NCI-H82 treated with DMSO at 0.1 percent for 48 hours (cell line): ENCODE measurements at regions not wholly inside any gene's neighbourhood (a gene's known extent, or its start where the extent isn't known, plus 50 kb on each side); places are given as distances from the start of the nearest gene placed in this dataset.
"Not testable (repeated sequence)": the region's sequence is repeated elsewhere in the genome, so short reads cannot be mapped to it uniquely, and the experiment has no call there.

Experiments
- DNase-seq: peaks from one replicate; lab custom pipeline; 2025; ENCODE audit not compliant: unreplicated experiment; lab: John Stamatoyannopoulos, UW

- peak; percentile 53 for DNase-seq
Measured at GRCh38 chr14:37889087-37889486, 293.7 kb downstream of the TTC6 start.

DNA sequence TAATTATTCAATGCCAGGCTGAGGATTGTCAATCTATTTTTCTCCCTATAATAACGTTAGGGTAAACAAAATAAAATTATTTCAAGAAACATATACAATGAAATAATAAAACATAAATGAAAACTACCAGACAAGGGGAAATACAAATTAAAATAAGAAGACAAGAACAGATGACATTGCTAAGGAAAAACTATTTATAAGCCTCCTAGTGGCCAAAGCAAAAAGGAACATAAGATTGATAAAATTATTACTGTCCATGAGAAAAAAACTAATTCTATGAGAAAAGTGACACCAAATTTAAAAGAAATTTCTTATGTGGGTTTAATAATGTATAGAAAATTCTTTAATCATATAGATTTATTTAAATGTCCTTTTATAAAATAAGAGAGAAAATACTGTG lies 294.7 kb downstream of the TTC6 start:
- no peak for DNase-seq

DNA sequence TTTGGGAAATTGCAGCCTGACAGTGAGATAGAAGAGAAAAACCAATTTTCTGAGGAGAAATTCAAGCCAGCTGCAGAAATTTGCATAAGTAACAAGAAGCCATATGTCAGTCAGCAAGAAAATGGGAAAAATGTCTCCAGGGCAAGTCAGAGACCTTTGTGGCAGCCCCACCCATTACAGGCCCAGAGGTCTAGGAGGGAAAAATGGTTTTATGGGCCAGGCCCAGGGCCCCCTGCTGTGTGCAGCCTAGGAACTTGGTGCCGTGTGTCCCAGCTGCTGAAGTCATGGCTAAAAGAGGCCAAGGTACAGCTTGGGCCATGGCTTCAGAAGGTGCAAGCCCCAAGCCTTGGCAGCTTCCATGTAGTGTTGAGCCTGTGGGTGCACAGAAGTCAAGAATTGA lies 296.1 kb downstream of the TTC6 start:
- not testable (repeated sequence) for DNase-seq

GRCh38 chr14:37894463-37894862 lies 299.0 kb downstream of the TTC6 start:
- DNase-seq, result no peak

DNA sequence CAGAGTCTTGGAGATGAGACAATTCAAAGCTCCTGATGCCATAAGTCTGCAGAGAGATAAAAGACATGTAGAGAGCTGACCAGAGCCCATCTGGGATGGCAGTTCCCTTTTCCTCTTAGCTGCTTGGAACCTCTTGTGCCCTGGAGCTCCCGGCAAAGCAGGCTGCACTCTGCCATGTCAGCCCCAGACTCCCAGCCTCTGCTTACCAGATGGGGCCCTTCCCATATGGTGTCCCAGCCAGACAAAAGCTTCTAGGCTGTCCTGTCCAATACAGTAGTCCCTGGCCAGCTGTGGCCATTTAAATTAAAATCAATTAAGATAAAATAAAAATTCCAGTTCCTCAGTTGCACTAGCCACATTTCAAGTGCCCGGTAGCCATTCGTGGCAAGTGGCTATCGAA lies 303.9 kb downstream of the TTC6 start:
- no peak for DNase-seq

DNA sequence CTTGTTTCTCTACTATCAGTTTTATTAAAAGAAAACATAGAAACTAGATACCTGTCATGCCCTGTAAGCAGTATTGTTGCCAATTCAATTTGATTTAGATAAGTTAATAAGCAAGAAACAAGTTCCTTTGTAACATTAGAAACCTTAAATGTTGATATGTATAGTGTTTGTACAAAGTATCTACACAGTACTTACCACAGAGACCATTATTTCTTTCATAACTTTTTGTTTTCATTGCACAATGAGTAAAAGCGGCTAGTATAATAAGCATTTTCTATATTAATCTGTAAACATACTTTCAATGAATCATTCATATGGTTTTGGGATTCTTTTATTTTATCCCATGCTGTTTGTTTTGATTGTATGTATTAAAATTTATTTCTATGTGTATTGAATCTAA lies 305.1 kb downstream of the TTC6 start:
- DNase-seq, result no peak

DNA sequence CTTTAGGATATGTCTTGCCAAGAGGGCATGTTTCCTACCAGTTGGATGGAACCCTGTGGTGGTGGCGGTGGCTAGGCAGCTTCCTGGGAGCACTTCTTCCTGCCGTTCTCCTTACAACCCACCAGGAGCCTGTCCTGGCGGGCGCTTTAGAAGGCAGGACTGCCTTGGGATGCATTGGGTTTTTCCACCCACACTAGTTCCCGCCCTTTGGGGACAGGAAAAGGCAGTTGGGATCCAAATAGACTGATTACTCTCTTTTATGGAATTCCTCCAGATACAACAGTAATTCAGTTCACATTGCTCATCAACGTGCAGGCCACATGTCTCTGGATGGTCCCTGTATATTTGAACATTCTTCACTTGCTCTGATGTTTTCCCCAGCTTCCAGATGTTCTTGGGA lies 305.7 kb upstream of the SSTR1 start:
- no peak for DNase-seq

DNA sequence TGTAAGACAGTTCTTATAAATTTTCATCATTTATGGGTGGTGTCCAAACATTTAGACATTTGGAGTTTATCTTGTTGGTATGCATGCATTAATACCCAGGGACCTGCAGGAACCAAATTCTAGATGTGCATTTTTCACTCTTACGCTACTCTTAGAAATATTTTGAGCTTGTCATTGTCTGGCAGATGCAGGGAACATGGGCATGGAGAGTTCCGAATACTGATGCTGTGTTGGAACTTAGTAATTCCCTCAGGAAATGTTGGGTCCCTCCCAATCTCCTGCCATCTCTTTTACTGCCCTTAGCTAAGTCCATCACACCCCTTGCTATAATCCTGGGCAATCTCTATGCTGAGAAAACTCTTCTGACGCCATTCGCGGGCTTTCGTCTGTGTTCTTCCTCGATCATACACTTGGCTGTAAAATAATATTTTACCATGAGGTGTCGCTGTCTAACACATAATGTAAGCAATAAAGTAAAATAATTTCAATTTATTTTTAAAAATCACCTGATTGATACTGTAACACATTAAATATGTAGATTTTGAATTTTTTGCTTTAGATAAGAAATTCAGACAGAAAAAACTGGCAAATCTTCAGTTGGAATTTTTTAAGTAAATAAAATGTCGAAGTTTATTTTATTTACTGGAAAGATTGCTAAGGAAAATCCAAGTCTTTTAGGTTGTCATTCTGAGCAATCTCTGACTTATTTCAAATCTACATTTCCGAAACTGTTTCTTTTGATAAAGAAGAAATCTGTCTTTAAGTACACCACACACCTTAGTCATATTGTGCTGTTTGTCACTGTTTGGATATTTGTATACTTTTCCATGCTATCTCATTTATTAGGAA lies 304.1 kb upstream of the SSTR1 start:
- no peak for DNase-seq

DNA sequence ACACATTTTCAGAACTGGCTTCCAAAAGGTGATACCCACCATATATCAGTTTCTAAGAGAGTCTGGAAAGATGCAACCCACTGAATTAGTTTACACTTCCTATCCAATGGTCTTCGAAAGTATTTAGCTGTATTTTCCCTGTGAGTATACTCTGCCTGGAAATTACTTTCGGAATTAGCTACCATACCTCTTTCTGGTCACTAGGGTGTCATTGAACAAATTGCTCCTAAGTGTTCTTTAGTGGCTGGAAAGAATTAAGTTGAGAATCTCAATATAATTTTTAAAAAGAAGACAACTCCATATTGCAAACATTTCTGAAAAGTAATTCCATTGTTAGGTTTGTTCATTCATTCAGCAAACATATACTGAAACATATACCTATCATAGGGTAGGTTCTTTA lies 283.1 kb upstream of the SSTR1 start:
- DNase-seq, result no peak

GRCh38 chr14:37932008-37932407 lies 275.7 kb upstream of the SSTR1 start:
- DNase-seq, result no peak

DNA sequence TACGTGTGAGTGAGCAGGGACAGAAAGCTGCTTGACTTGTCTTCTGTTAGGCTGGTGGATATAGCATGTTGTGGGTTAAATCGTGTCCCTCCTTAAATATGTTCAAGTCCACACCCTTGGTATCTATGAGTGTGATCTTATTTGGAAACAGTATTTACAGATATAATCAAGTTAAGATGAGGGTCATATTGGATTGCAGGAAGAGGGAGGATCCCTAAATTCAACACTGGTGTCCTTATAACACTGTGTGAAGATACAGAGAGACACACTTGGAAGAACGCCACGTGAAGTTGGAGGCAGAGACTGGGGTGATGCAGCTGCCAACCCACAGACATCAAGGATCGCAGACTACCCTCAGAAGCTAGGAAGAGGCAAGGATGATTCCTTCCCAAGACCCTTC lies 275.2 kb upstream of the SSTR1 start:
- DNase-seq, result no peak

GRCh38 chr14:37936971-37937370 lies 270.7 kb upstream of the SSTR1 start:
- no peak for DNase-seq

- DNase-seq, result no peak
Measured at GRCh38 chr14:37939442-37940028, 268.2 kb upstream of the SSTR1 start.

GRCh38 chr14:37945959-37946358 lies 261.7 kb upstream of the SSTR1 start:
- no peak for DNase-seq

GRCh38 chr14:37946819-37947218 lies 260.9 kb upstream of the SSTR1 start:
- no peak for DNase-seq

DNA sequence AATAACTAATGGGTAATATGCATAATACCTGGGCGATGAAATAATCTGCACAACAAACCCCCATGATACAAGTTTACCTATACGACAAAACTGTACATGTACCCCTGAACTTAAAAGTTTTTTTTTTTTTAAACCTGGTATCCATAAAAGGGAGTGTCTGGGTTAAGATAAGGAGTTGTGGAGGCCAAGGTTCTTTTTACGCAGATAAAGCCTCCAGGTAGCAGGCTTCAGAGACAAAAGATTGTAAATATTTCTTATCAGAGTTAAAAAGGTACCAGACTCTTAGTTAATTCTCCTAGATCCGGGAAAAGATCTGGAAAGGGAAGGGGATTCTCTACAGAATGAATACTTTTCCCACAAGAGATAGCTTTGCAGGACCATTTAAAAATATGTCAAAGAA lies 259.4 kb upstream of the SSTR1 start:
- no peak for DNase-seq

GRCh38 chr14:37968664-37969240 lies 239.0 kb upstream of the SSTR1 start:
- no peak for DNase-seq

- no peak for DNase-seq
Measured at GRCh38 chr14:37969511-37969979, 238.2 kb upstream of the SSTR1 start.

- no peak for DNase-seq
Measured at GRCh38 chr14:37970696-37971095, 237.0 kb upstream of the SSTR1 start.

DNA sequence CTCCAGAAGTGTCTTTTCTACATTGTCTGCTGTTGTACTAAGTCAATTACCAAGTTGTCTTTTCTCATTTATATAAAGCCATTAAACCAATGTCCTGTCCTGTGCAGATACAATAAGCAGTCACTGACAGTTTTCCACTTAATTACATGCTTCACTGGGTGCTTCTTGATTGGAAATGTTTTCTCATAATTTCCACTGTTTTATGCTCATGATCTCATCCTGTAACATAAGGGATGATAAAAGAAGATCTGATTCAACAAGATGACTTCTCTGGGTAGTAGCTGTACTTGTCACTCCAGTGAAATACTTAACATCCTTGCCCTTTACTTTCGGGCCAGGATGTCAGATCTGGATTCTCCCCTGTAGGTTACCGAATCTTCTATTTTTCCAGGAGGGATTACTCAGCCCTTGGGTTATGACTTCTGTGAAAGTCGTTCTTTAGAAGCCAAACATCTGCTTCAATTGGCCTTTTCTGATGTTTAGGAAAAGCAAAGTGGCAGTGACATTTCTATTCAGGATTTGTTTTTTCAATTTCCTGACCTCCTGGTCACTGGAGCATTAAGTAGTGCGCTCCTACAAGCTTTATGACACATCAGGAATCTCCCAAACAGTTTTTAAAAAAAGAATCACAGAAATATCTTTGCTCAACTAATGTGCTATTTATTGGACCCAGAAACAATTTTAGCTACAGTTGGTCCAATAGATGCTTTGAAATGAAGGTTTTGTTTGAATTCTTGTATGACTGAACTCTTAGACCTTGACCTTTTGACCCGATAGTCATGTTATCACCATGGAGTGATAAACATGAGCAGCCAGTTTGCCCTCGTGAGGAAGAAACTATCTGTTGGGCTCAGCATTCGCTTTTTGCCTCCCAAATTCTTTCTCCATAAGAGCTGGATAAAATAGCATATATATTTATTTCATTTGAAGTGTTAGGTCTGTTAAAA lies 234.5 kb upstream of the SSTR1 start:
- DNase-seq, result no peak

- DNase-seq, result no peak
Measured at GRCh38 chr14:37974421-37974820, 233.3 kb upstream of the SSTR1 start.
